ENCODE measurements at regions not wholly inside any gene's neighbourhood (a gene's known extent, or its start where the extent isn't known, plus 50 kb on each side); places are given as distances from the start of the nearest gene placed in this dataset.

GRCh38 chr2:217026569-217026968, 166.7 kb upstream of the TNP1 start:
- H3K27me3 Mint-ChIP-seq = peaks cover 1% of the 10 kb centered on the region
- no peaks in the 10 kb centered on the region for H3K36me3 Mint-ChIP-seq
- H3K9me3 Mint-ChIP-seq = peaks cover 2 to 4% (median 3%) of the 10 kb centered on the region in 3 donors
- no peak overlapping the region for H3K4me3 Mint-ChIP-seq
- no peak overlapping the region for H3K27ac Mint-ChIP-seq
- H3K4me1 Mint-ChIP-seq = no peaks in the 10 kb centered on the region

GRCh38 chr2:217026161-217026560, 166.3 kb upstream of the TNP1 start:
- Mint-ChIP-seq H3K36me3 (no peaks in the 10 kb centered on the region), H3K27ac (no peak overlapping the region)

GRCh38 chr2:217023611-217024010, 163.7 kb upstream of the TNP1 start:
- H3K27ac Mint-ChIP-seq = no peak overlapping the region
- peaks cover 4 to 7% (median 5%) of the 10 kb centered on the region in 3 donors for H3K9me3 Mint-ChIP-seq
- no peaks in the 10 kb centered on the region for H3K4me1 Mint-ChIP-seq
- peaks cover under 1% of the 10 kb centered on the region for H3K27me3 Mint-ChIP-seq
- H3K36me3 Mint-ChIP-seq = no peaks in the 10 kb centered on the region
- no peak overlapping the region for H3K4me3 Mint-ChIP-seq

More at GRCh38 chr2:217026161-217026560, 166.3 kb upstream of the TNP1 start:
- Mint-ChIP-seq H3K4me1 (no peaks in the 10 kb centered on the region), H3K27me3 (peaks cover 1% of the 10 kb centered on the region), H3K4me3 (no peak overlapping the region), H3K9me3 (peaks cover 2 to 4% (median 3%) of the 10 kb centered on the region in 3 donors)

GRCh38 chr2:217017456-217018252, 157.8 kb upstream of the TNP1 start:
- Mint-ChIP-seq H3K4me1 (no peaks in the 10 kb centered on the region), H3K36me3 (no peaks in the 10 kb centered on the region), H3K9me3 (peaks cover 3 to 5% (median 4%) of the 10 kb centered on the region in 3 donors), H3K4me3 (no peak overlapping the region), H3K27me3 (peaks cover 6% of the 10 kb centered on the region), H3K27ac (no peak overlapping the region)

- Mint-ChIP-seq H3K27ac (no peak overlapping the region), H3K36me3 (no peaks in the 10 kb centered on the region), H3K4me1 (no peaks in the 10 kb centered on the region), H3K4me3 (no peak overlapping the region), H3K9me3 (peaks cover 3 to 5% (median 4%) of the 10 kb centered on the region in 3 donors), H3K27me3 (peaks cover 6% of the 10 kb centered on the region)
Measured at GRCh38 chr2:217016796-217017419, 157.0 kb upstream of the TNP1 start.

GRCh38 chr2:217014328-217015105, 154.7 kb upstream of the TNP1 start:
- H3K9me3 Mint-ChIP-seq = peaks cover 3 to 5% (median 4%) of the 10 kb centered on the region in 3 donors
- H3K27me3 Mint-ChIP-seq = peaks cover 9% of the 10 kb centered on the region
- no peak overlapping the region for H3K27ac Mint-ChIP-seq
- no peaks in the 10 kb centered on the region for H3K4me1 Mint-ChIP-seq
- no peaks in the 10 kb centered on the region for H3K36me3 Mint-ChIP-seq
- H3K4me3 Mint-ChIP-seq = no peak overlapping the region

- Mint-ChIP-seq H3K27ac (no peak overlapping the region), H3K4me1 (no peaks in the 10 kb centered on the region), H3K36me3 (no peaks in the 10 kb centered on the region), H3K27me3 (peaks cover 9% of the 10 kb centered on the region), H3K9me3 (peaks cover 0 to 3% (median 2%) of the 10 kb centered on the region in 3 donors), H3K4me3 (no peak overlapping the region)
Measured at GRCh38 chr2:217013926-217014325, 154.1 kb upstream of the TNP1 start.

GRCh38 chr2:217011576-217011975, 151.7 kb upstream of the TNP1 start:
- peaks cover 0 to 3% (median 0%) of the 10 kb centered on the region in 3 donors for H3K9me3 Mint-ChIP-seq
- no peak overlapping the region for H3K27ac Mint-ChIP-seq
- H3K4me1 Mint-ChIP-seq = no peaks in the 10 kb centered on the region
- no peak overlapping the region for H3K4me3 Mint-ChIP-seq
- H3K36me3 Mint-ChIP-seq = no peaks in the 10 kb centered on the region
- peaks cover 10% of the 10 kb centered on the region for H3K27me3 Mint-ChIP-seq

- Mint-ChIP-seq H3K36me3 (no peaks in the 10 kb centered on the region), H3K27ac (no peak overlapping the region), H3K4me3 (no peak overlapping the region), H3K4me1 (no peaks in the 10 kb centered on the region), H3K27me3 (peaks cover 11% of the 10 kb centered on the region), H3K9me3 (peaks cover 0 to 3% (median 0%) of the 10 kb centered on the region in 3 donors)
Measured at GRCh38 chr2:217010173-217010572, 150.3 kb upstream of the TNP1 start.

GRCh38 chr2:217008794-217009193, 148.9 kb upstream of the TNP1 start:
- H3K4me1 Mint-ChIP-seq = no peaks in the 10 kb centered on the region
- no peak overlapping the region for H3K4me3 Mint-ChIP-seq
- no peaks in the 10 kb centered on the region for H3K36me3 Mint-ChIP-seq
- H3K9me3 Mint-ChIP-seq = peaks cover 0 to 3% (median 2%) of the 10 kb centered on the region in 3 donors
- H3K27me3 Mint-ChIP-seq = peaks cover 8% of the 10 kb centered on the region
- no peak overlapping the region for H3K27ac Mint-ChIP-seq

GRCh38 chr2:217006217-217006616, 146.4 kb upstream of the TNP1 start:
- Mint-ChIP-seq H3K4me3 (no peak overlapping the region), H3K4me1 (no peaks in the 10 kb centered on the region), H3K9me3 (peaks cover 0 to 2% (median 0%) of the 10 kb centered on the region in 3 donors), H3K36me3 (no peaks in the 10 kb centered on the region), H3K27ac (no peak overlapping the region), H3K27me3 (peaks cover 5% of the 10 kb centered on the region)

GRCh38 chr2:217004656-217005055, 144.8 kb upstream of the TNP1 start:
- Mint-ChIP-seq H3K9me3 (peaks cover 0 to 2% (median 0%) of the 10 kb centered on the region in 3 donors), H3K36me3 (no peaks in the 10 kb centered on the region), H3K4me3 (no peak overlapping the region), H3K4me1 (no peaks in the 10 kb centered on the region), H3K27ac (no peak overlapping the region), H3K27me3 (peaks cover 5% of the 10 kb centered on the region)

GRCh38 chr2:217001740-217002139, 141.9 kb upstream of the TNP1 start:
- peaks cover 4% of the 10 kb centered on the region for H3K27me3 Mint-ChIP-seq
- H3K36me3 Mint-ChIP-seq = no peaks in the 10 kb centered on the region
- H3K4me3 Mint-ChIP-seq = no peak overlapping the region
- no peaks in the 10 kb centered on the region for H3K4me1 Mint-ChIP-seq
- no peak overlapping the region for H3K27ac Mint-ChIP-seq
- peaks cover 0 to 2% (median 2%) of the 10 kb centered on the region in 3 donors for H3K9me3 Mint-ChIP-seq

GRCh38 chr2:217000406-217000805, 140.5 kb upstream of the TNP1 start:
- Mint-ChIP-seq H3K4me1 (no peaks in the 10 kb centered on the region), H3K27me3 (peaks cover 2% of the 10 kb centered on the region), H3K4me3 (no peak overlapping the region), H3K27ac (no peak overlapping the region), H3K9me3 (peaks cover 0 to 4% (median 2%) of the 10 kb centered on the region in 3 donors), H3K36me3 (no peaks in the 10 kb centered on the region)

GRCh38 chr2:216996279-216996845, 136.5 kb upstream of the TNP1 start:
- Mint-ChIP-seq H3K36me3 (no peaks in the 10 kb centered on the region), H3K4me1 (no peaks in the 10 kb centered on the region), H3K4me3 (no peak overlapping the region), H3K27me3 (peaks cover 2% of the 10 kb centered on the region), H3K9me3 (peaks cover 0 to 4% (median 0%) of the 10 kb centered on the region in 3 donors), H3K27ac (no peak overlapping the region)

Measured in IgD-negative memory B cell (primary cell).